Activated naive CD8-positive, alpha-beta T cell treated with anti-CD3 and anti-CD28 coated beads for 36 hours (primary cell): ENCODE measurements at regions not wholly inside any gene's neighbourhood (a gene's known extent, or its start where the extent isn't known, plus 50 kb on each side); places are given as distances from the start of the nearest gene placed in this dataset.

ENCODE experiments used
- DNase-seq: peaks from one replicate; pipeline ENCODE4 v3.0.0; 2021
- H3K27ac Mint-ChIP-seq: one replicate; pipeline ENCODE4 v1.8.0; 2022; ENCODE audit warnings: mild to moderate bottlenecking, moderate library complexity, mixed read lengths
- H3K27me3 Mint-ChIP-seq: one replicate; pipeline ENCODE4 v1.8.0; 2022; ENCODE audit warnings: mild to moderate bottlenecking, mixed read lengths
- H3K36me3 Mint-ChIP-seq: one replicate; pipeline ENCODE4 v1.8.0; 2021; ENCODE audit warnings: mild to moderate bottlenecking, mixed read lengths
- H3K4me1 Mint-ChIP-seq: one replicate; pipeline ENCODE4 v1.8.0; 2021; ENCODE audit warnings: mixed read lengths
- H3K4me3 Mint-ChIP-seq: one replicate; pipeline ENCODE4 v1.8.0; 2022; ENCODE audit warnings: mild to moderate bottlenecking, moderate library complexity, mixed read lengths
- H3K9me3 Mint-ChIP-seq: one replicate; pipeline ENCODE4 v1.8.0; 2022; ENCODE audit warnings: mixed read lengths

DNA sequence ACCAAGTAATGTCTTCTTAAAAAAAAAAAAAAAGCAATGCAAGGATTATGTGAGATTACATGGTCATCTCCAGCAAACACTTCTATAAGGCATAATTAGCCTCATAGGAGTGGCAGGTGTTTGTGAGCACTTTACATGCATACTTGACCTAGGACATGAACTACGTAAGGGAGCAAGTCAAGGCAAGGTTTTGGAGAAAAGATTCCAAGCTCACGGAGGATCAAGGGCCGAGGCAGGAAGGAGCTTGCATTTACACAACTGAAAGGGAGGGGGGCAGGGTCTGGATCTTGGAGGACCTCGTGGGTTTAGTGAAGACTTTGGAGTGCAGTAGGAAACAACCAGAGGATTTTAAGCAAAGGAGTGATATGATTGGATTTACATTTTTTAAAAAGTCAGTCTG lies 112.5 kb downstream of the CCER1 start:
- no peak for DNase-seq
- no peak overlapping the region for H3K4me3 Mint-ChIP-seq
- H3K27ac Mint-ChIP-seq: no peak overlapping the region
- H3K27me3 Mint-ChIP-seq: peaks cover 4% of the 10 kb centered on the region
- H3K9me3 Mint-ChIP-seq: no peaks in the 10 kb centered on the region
- H3K36me3 Mint-ChIP-seq: no peaks in the 10 kb centered on the region
- no peaks in the 10 kb centered on the region for H3K4me1 Mint-ChIP-seq

DNA sequence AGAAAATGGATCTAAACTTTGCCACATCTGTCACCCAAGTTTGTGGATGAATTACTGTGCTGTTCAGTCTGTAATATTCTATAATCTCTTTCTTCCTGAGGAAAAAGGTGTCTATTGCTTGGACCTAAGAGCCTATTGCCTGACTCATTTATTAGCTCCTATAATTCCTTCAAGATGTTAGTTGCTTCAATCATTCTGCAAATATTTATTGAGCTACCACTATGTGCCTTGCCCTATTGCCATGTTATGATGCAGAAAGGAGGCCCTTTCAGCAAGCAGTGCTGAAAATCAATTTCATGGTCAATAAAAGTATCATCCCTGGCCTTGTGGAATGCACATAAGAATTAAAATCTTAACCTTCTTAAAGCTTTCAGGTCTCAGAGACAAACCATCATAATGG lies 113.6 kb downstream of the CCER1 start:
- H3K4me1 Mint-ChIP-seq: no peaks in the 10 kb centered on the region
- H3K9me3 Mint-ChIP-seq: no peaks in the 10 kb centered on the region
- peaks cover 4% of the 10 kb centered on the region for H3K27me3 Mint-ChIP-seq
- no peak overlapping the region for H3K27ac Mint-ChIP-seq
- H3K36me3 Mint-ChIP-seq: no peaks in the 10 kb centered on the region
- DNase-seq: no peak
- no peak overlapping the region for H3K4me3 Mint-ChIP-seq

- H3K36me3 Mint-ChIP-seq: no peaks in the 10 kb centered on the region
- no peak overlapping the region for H3K27ac Mint-ChIP-seq
- peaks cover 4% of the 10 kb centered on the region for H3K27me3 Mint-ChIP-seq
- H3K4me1 Mint-ChIP-seq: no peaks in the 10 kb centered on the region
- no peak for DNase-seq
- H3K9me3 Mint-ChIP-seq: no peaks in the 10 kb centered on the region
- no peak overlapping the region for H3K4me3 Mint-ChIP-seq
Observed at GRCh38 chr12:90839346-90839745, 115.6 kb downstream of the CCER1 start.

- no peaks in the 10 kb centered on the region for H3K36me3 Mint-ChIP-seq
- H3K27ac Mint-ChIP-seq: no peak overlapping the region
- H3K4me3 Mint-ChIP-seq: no peak overlapping the region
- H3K9me3 Mint-ChIP-seq: no peaks in the 10 kb centered on the region
- H3K4me1 Mint-ChIP-seq: no peaks in the 10 kb centered on the region
- H3K27me3 Mint-ChIP-seq: peaks cover 4% of the 10 kb centered on the region
- DNase-seq: no peak
Observed at GRCh38 chr12:90836689-90837088, 118.3 kb downstream of the CCER1 start.

DNA sequence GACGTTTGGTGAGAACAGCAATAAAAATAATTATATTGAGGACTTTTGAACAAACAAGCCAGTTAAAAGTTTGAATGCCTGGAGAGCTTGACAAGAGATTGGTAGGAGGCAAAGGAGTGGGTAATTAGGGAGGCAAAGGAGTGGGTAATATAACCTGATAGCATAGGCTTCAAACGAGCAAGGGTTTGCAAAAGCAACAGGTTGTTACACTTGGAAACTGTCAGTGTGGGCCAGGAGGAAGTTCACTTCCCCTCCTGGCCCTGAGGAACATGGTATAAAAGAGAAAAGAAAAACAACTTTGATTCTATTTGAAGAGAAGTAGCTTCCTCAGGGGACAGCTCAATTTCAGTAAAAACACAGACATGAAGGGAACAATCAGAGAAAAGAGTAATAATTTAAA lies 121.7 kb downstream of the CCER1 start:
- H3K4me3 Mint-ChIP-seq: no peak overlapping the region
- H3K36me3 Mint-ChIP-seq: no peaks in the 10 kb centered on the region
- H3K4me1 Mint-ChIP-seq: no peaks in the 10 kb centered on the region
- no peak for DNase-seq
- no peaks in the 10 kb centered on the region for H3K9me3 Mint-ChIP-seq
- H3K27ac Mint-ChIP-seq: no peak overlapping the region
- H3K27me3 Mint-ChIP-seq: no peaks in the 10 kb centered on the region

DNA sequence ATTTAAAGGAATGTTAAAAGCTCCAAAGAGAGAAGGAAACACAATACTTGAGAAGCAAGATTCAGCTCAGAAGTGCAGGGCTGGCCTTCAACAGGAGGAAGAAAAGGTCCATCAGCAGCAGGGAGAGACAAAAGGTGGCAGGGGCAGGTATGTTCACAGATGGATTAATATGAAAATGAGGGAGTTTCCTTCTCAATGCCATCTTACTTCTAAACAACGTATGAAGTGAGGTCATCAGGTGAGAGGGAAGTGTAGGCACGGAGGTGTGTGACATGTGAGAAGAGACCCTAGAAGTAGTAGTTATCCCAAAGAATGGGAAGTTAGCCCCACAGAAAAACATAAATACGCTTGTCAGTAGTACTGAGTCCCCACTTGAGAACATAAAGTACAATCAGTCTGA lies 122.5 kb downstream of the CCER1 start:
- no peak overlapping the region for H3K4me3 Mint-ChIP-seq
- H3K4me1 Mint-ChIP-seq: no peaks in the 10 kb centered on the region
- no peaks in the 10 kb centered on the region for H3K27me3 Mint-ChIP-seq
- H3K36me3 Mint-ChIP-seq: no peaks in the 10 kb centered on the region
- H3K27ac Mint-ChIP-seq: no peak overlapping the region
- DNase-seq: no peak
- no peaks in the 10 kb centered on the region for H3K9me3 Mint-ChIP-seq

GRCh38 chr12:90831712-90832111 lies 123.3 kb downstream of the CCER1 start:
- no peak overlapping the region for H3K27ac Mint-ChIP-seq
- no peaks in the 10 kb centered on the region for H3K4me1 Mint-ChIP-seq
- no peaks in the 10 kb centered on the region for H3K36me3 Mint-ChIP-seq
- no peaks in the 10 kb centered on the region for H3K27me3 Mint-ChIP-seq
- no peaks in the 10 kb centered on the region for H3K9me3 Mint-ChIP-seq
- no peak for DNase-seq
- H3K4me3 Mint-ChIP-seq: no peak overlapping the region

DNA sequence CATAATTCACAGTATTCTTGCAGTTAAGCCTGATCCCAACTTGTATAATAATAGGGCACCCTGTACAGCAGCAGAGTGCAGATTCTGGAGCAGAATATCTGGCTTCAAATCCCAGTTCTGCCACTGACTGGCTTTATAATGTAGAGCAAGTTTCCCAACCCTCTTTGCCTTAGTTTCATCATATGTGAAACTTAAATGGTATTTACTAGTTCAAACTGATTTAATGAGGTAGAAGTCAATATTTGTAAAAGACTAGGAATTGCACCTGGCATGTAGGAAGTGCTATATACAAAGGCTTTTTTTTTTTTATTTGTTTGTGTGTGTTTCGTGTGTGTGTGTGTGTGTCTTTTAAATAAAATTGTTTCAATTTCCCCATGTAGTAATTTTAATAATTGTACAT lies 125.9 kb downstream of the CCER1 start:
- Mint-ChIP-seq H3K4me1 (no peaks in the 10 kb centered on the region), H3K9me3 (no peaks in the 10 kb centered on the region), H3K36me3 (no peaks in the 10 kb centered on the region), H3K27me3 (no peaks in the 10 kb centered on the region), H3K27ac (no peak overlapping the region), H3K4me3 (no peak overlapping the region)
- DNase-seq: no peak

DNA sequence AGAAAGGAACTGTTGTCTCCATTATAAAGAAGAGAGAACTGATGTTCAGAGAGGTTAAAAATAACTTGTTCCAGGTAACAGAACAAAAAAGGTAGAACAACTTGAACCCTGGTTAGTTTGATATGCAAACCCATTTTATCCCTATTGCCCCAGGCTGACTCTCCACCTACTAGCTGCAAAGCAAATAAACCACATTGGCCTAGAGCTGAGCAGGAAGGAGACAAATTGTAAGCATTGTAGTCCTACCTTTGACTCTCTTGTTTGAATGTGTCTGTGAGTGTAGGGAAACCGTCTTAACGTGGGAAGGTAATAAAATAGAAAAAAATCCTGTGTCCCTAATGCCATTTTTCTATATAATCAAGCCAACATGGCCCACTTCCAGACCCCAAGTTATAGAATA lies 126.4 kb downstream of the CCER1 start:
- DNase-seq: no peak
- H3K36me3 Mint-ChIP-seq: no peaks in the 10 kb centered on the region
- no peak overlapping the region for H3K4me3 Mint-ChIP-seq
- no peak overlapping the region for H3K27ac Mint-ChIP-seq
- no peaks in the 10 kb centered on the region for H3K27me3 Mint-ChIP-seq
- no peaks in the 10 kb centered on the region for H3K4me1 Mint-ChIP-seq
- H3K9me3 Mint-ChIP-seq: no peaks in the 10 kb centered on the region

DNA sequence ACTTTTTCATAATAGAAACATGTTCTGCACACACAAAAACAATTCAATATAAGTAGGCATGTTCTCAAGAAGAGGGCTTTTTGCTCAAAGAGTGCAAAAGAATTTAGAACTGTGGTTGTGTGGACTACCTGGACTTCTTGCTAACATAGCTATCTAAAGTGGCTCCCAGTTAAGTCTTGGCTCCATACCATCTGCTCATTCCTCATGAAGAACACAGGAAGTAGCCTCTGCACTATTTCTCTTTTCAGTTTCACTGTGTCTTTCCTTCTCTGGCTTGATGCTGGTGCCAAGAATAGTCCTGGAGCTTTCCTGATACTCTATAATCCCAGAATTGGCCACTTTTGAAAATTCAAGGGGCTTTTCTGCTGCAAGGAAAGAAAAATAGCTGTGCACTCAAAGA lies 127.4 kb downstream of the CCER1 start:
- DNase-seq: no peak
- no peak overlapping the region for H3K4me3 Mint-ChIP-seq
- H3K27me3 Mint-ChIP-seq: no peaks in the 10 kb centered on the region
- no peaks in the 10 kb centered on the region for H3K4me1 Mint-ChIP-seq
- no peak overlapping the region for H3K27ac Mint-ChIP-seq
- H3K36me3 Mint-ChIP-seq: no peaks in the 10 kb centered on the region
- H3K9me3 Mint-ChIP-seq: no peaks in the 10 kb centered on the region

GRCh38 chr12:90826036-90826435 lies 128.9 kb downstream of the CCER1 start:
- no peak overlapping the region for H3K27ac Mint-ChIP-seq
- no peak for DNase-seq
- H3K4me3 Mint-ChIP-seq: no peak overlapping the region
- H3K36me3 Mint-ChIP-seq: no peaks in the 10 kb centered on the region
- H3K4me1 Mint-ChIP-seq: no peaks in the 10 kb centered on the region
- H3K9me3 Mint-ChIP-seq: no peaks in the 10 kb centered on the region
- no peaks in the 10 kb centered on the region for H3K27me3 Mint-ChIP-seq

DNA sequence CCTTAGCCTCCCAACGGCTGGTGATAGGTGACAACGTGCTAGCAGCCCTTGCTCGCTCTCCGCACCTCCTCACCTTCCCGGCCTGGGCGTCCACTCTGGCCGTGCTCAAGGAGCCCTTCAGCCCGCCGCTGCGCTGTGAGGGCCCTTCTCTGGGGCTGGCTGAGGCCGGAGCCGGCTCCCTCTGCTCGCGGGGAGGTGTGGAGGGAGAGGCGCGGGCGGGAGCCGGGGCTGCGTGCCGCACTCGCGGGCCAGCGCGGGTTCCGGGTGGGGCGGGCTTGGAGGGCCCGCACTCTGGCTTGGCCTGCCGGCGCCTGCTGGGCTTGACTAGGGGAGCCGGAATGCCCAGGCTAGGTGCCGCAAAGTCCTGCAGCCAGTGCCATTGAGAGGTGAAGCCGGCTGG lies 131.1 kb downstream of the CCER1 start:
- Mint-ChIP-seq H3K27me3 (no peaks in the 10 kb centered on the region), H3K4me3 (no peak overlapping the region), H3K36me3 (no peaks in the 10 kb centered on the region), H3K9me3 (no peaks in the 10 kb centered on the region), H3K27ac (no peak overlapping the region), H3K4me1 (no peaks in the 10 kb centered on the region)
- DNase-seq: no peak

- Mint-ChIP-seq H3K9me3 (no peaks in the 10 kb centered on the region), H3K27ac (no peak overlapping the region), H3K4me1 (no peaks in the 10 kb centered on the region), H3K27me3 (no peaks in the 10 kb centered on the region), H3K4me3 (no peak overlapping the region), H3K36me3 (no peaks in the 10 kb centered on the region)
- DNase-seq: no peak
Observed at GRCh38 chr12:90819709-90820108, 135.3 kb downstream of the CCER1 start.

DNA sequence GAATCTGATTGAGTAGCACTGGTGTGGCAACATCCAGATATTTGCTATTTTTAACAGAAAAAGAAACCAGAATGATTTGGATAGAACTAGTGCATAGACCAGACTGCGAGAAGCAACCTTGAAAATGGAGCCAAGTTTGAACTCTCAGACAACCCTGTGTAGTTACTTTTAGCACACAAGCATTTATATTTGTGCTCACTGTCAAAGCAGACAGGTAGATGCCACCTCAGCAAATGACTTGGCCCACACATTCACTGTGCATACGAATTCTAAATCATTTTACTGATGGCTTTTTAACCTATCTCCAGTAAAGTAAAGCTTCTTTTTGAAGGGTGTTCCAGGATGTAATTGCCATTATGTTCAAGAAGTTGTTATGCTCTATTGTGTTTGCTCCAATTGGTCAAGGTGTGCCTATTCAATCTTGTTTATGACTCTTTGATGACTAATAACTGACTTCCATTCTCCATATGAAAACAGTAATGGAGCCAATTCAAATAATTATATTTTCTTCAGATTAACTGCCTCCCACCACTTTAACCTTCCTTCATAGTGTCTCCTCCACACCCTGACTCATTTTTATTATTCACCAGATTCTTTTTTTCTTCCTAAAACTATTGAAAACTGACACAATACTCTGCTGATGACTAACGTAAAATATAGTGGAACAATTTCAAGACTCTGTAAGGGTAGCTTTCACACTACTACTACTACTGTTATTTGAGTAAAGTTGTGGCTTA lies 138.5 kb downstream of the CCER1 start:
- Mint-ChIP-seq H3K27me3 (no peaks in the 10 kb centered on the region), H3K27ac (no peak overlapping the region), H3K4me1 (no peaks in the 10 kb centered on the region), H3K9me3 (no peaks in the 10 kb centered on the region), H3K4me3 (no peak overlapping the region), H3K36me3 (no peaks in the 10 kb centered on the region)
- no peak for DNase-seq

DNA sequence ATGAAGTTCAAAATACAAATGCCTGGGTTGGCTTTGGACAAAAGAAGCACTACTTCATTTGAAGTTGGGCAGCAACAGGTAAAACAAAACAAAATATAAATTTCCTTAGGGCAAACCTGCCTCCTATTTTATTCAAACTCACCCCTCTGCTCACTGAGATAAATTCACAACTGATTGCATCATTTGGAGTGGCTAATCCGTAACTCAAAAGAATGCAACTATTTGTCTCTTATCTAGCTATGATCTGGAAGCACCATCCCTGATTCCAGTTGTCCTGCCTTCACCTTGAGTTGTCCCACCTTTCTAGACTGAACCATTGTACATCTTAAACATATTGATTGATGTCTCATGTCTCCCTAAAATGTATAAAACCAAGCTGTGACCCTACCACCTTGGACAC lies 145.0 kb downstream of the CCER1 start:
- Mint-ChIP-seq H3K9me3 (no peaks in the 10 kb centered on the region), H3K27ac (no peak overlapping the region)

GRCh38 chr12:90808568-90808967 lies 146.4 kb downstream of the CCER1 start:
- no peaks in the 10 kb centered on the region for H3K4me1 Mint-ChIP-seq
- H3K9me3 Mint-ChIP-seq: no peaks in the 10 kb centered on the region
- no peak for DNase-seq
- no peak overlapping the region for H3K4me3 Mint-ChIP-seq
- no peaks in the 10 kb centered on the region for H3K36me3 Mint-ChIP-seq
- no peaks in the 10 kb centered on the region for H3K27me3 Mint-ChIP-seq
- no peak overlapping the region for H3K27ac Mint-ChIP-seq

More for the DNA sequence above, 145.0 kb downstream of the CCER1 start:
- DNase-seq: no peak
- no peak overlapping the region for H3K4me3 Mint-ChIP-seq
- H3K27me3 Mint-ChIP-seq: no peaks in the 10 kb centered on the region
- H3K36me3 Mint-ChIP-seq: no peaks in the 10 kb centered on the region
- H3K4me1 Mint-ChIP-seq: no peaks in the 10 kb centered on the region
